Fibroblast of the conjunctiva (primary cell): ENCODE measurements at regions not wholly inside any gene's neighbourhood (a gene's known extent, or its start where the extent isn't known, plus 50 kb on each side); places are given as distances from the start of the nearest gene placed in this dataset.
A peak's percentile ranks its signal among the peaks of the same experiment; 100 is the strongest.
"Not testable (repeated sequence)": the region's sequence is repeated elsewhere in the genome, so short reads cannot be mapped to it uniquely, and the experiment has no call there.

Source experiments
- DNase-seq: peaks from one replicate; pipeline ENCODE4 v3.0.0-alpha.2; 2010; ENCODE audit warnings: low read depth

DNA sequence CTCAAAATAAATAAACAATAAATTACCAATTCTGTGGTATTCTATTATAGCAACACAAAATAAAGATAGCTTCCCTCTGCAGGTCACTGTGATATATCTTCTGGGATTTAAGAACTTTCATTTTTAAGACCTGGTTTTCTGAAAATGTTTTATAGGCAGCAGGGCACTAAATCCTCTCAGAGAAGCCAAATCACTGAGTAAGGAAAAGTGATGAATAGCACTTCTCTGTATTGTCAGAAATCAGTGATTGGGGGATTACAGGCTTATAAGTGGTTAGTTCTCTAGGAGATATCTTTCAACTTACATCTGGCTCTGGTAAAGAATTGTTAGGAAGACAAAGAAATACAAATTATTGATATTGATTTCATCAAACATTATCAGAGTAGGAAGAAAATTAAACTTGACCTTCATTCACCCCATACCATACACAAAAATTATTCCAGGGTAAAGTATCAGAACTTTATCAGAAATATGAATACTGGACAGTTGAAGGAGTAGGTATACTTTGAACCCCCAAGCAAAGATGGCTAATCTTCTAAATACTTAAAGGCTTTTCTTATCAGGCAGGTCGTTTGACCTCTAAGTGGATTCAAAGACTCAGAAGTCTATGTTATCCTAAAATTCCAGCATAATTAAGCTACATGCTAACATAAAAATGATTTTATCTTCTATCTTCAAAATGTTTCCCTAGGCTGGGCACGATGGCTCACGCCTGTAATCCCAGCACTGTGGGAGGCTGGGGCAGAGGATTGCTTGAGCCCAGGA lies 81.6 kb upstream of the USP9X start:
- DNase-seq, result no peak

- DNase-seq, result no peak
Measured at GRCh38 chrX:41005445-41005992, 79.7 kb upstream of the USP9X start.

DNA sequence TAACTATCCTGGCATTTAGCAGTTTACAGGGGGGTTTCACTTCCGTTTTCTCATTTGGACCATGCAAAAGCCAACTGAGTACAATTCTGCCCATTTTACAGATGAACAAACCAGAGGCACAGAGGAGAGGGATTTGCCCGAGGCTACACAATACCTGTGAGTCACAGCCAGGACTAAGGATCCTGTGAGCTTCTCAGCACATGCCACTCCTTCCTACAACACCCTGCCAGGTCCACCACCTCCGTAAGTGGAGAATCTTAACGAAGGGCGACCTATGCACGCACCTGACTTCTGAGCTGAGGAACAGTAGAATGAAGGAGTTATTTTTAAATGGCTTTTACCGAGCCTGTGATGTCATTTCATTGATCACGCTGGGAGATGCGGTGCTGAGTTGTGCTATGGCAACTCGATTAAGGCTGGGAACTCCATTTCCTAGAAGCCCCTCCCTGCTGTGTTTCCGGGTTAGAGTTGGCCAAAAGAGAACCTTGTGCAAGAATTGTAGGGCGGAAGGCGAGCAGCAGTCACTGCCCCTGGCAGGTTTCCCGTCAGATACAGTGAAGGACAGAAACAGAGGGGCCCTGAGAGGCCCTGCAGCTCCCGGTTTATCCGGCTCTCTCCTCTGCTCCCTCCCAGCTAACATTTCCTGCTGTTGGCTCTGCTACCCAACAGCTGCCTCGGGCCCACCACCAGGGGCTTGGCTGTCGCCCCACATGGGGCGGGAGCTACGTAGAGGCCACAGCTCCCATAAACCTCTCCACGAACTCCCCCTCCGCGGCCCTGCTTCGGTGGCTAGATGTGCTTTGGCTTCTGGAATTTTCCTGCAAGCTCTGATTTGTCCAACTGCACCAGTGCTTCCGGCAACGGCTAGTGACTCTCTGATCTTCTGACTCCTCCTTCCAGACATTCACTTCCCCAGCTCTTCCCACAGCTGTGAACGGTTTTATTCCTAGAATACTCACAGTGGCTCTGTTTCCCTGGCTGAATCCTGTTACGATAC lies 75.1 kb upstream of the USP9X start:
- DNase-seq, result peak; percentile 80

GRCh38 chrX:41014776-41015360 lies 70.4 kb upstream of the USP9X start:
- no peak for DNase-seq

DNA sequence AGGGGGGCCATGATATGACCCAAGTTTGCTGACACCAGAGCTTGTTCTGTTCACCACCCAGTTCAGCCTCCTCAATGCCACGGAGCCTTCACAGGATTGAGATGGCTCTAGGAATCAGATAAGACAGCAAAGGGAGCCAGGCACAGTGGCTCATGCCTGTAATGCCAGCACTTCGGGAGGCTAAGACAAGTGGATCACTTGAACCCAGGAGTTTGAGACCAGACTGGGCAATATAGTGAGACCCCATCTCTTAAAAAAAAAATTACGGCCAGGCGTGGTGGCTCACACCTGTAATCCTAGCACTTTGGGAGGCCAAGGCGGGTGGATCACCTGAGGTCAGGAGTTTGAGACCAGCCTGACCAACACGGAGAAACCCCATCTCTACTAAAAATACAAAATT lies 67.5 kb upstream of the USP9X start:
- not testable (repeated sequence) for DNase-seq

- DNase-seq, result not testable (repeated sequence)
Measured at GRCh38 chrX:41018391-41019040, 66.7 kb upstream of the USP9X start.

- no peak for DNase-seq
Measured at GRCh38 chrX:41019041-41019392, 66.2 kb upstream of the USP9X start.

DNA sequence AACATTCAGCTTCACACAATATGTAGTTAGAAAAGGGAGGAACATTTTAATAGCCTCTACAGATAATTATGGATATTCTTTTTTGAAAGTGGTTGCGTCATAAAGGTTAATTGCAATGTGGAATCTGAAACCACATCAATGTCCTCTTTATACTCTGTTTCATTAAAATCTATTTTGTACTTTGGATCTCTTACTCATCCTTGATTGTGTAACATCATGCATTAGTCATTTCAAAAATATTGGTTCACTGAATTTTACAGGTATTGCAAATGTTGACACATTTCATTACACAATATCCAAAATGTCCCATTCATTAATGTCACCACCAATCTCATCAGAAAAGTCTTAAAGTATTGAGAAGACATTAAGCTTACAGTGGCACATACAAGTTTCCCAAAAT lies 62.7 kb upstream of the USP9X start:
- DNase-seq, result no peak

DNA sequence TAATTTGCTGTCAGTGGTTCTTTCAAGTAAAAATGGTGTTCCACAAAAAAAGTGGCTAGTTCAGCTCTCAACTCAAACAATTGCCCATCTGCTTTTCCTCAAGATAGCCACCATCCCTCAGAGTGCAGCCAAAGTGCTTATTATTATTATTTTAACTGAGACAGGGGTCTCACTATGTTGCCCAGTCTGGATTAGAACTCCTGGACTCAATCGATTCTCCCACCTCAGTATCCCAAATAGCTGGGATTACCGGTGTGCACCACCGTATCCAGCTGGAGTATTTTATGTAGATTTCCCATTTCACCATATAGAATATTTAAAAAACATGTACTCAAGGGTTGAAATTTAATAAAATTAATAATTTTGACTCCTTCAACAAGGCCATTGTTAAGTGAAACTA lies 62.1 kb upstream of the USP9X start:
- no peak for DNase-seq

GRCh38 chrX:41024335-41024734 lies 60.9 kb upstream of the USP9X start:
- DNase-seq, result not testable (repeated sequence)

DNA sequence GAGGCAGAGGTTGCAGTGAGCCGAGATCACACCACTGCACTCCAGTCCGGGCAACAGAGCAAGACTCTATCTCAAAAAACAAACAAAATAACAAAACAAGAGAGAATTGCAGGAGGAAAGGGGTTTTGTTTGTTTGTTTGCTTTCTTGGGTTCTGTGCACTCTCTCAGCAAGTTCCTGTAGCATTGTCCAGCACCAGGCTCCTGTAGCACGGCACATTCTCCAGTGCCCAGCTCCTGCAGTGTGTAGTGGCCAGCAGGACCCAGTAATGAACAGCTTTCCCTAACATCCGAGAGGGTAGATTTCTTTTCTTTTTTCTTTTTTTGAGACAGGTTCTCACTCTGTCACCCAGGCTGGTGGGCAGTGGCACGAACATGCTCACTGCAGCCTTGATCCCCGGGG lies 60.5 kb upstream of the USP9X start:
- no peak for DNase-seq

DNA sequence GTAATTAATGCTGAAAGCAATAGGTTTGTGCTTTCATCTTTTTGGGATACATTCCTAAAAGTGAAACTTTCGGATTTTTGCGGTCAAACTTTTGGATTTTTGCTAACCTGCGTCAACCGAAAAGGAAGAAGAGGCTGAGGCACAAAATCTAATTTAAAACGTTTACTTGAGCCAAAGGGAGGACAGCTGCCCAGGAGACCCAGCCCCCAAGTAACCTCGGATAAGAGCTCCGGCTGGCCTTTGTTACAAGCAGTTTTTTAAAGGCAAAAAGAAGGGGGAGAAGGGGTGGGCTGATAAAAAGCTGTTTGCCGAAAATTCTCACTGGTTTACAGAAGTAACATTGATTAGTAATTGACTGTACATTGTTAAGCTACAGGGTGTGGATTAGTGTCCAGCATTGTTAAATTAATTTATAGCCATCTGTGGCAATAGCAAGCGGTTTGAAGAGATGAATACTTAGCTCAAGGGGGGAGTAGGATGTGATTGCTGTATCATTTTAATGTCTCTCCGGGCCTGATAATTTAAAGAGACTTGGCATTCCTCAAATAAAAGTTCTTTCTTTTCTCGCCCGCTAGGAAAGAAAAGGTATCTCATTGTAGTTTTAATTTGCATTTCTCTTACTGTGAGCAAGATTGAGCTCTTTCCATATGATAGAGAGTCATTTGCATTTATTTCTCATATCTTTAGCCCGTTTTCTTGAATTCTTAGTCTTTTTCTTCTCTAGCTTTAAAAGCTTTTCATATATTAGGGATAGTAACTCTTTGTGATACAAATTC lies 59.1 kb upstream of the USP9X start:
- DNase-seq, result no peak

- no peak for DNase-seq
Measured at GRCh38 chrX:41026702-41027078, 58.6 kb upstream of the USP9X start.

GRCh38 chrX:41029332-41029731 lies 55.9 kb upstream of the USP9X start:
- no peak for DNase-seq

DNA sequence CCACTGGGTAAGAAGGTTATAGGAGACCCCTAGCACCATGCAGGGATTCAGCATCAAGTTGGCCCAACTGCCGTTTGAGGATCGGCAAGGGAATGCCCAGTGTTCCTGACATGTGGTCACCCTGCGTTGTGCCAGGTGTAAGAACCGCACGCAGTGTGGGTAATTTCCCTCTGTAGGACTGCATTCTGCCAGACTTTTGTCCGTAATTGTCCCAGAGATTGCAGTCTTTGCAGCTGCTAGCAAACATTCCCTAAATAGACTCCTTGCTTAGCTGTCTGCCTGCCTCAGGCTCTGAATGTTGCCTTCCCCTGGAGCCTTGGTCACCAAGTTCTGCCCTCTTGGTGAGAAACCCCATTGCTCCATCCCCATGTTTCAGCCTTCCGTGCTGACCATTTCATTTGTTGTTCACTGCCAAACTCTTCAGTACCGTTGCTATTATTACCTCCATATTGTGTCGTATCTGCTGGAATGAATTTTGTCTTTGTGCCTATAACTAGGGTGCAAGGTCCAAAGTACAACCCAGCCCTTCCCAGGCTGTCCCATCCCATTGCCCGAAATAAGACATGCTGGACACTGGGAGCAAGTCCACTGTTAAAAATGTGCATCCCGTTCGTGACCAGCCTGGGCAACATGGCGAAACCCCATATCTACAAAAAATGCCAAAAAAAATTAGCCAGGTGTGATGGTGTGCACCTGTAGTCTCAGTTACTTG lies 53.8 kb upstream of the USP9X start:
- DNase-seq, result no peak

- DNase-seq, result no peak
Measured at GRCh38 chrX:41033299-41033698, 51.9 kb upstream of the USP9X start.

DNA sequence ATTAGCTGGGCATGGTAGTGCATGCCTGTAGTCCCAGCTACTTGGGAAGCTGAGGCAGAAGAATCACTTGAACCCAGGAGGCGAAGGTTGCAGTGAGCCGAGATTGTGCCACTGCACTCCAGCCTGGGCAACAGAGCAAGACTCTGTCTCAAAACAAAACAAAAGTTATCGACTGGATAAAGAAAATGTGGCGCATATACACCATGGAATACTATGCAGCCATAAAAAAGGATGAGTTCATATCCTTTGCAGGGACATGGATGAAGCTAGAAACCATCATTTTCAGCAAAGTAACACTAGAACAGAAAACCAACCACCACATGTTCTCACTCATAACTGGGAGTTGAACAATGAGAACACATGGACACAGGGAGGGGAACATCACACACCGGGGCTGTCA lies 50.3 kb upstream of the USP9X start:
- not testable (repeated sequence) for DNase-seq
